Fibroblast of pulmonary artery (primary cell): ENCODE measurements at regions not wholly inside any gene's neighbourhood (a gene's known extent, or its start where the extent isn't known, plus 50 kb on each side); places are given as distances from the start of the nearest gene placed in this dataset.

ENCODE experiments used
- DNase-seq: peaks from one replicate; pipeline ENCODE4 v3.0.0-alpha.2; 2010; ENCODE audit warnings: low read depth
- H3K4me3 ChIP-seq: replicated peaks from 2 replicates; pipeline ENCODE4 v1.5.1; 2011; ENCODE audit warnings: low read depth, mild to moderate bottlenecking, control low read depth, low read length, moderate library complexity
- TF ChIP-seq, protein P1 (sequence below): IDR thresholded peaks from 2 replicates; pipeline ENCODE4 v1.5.1; 2011; ENCODE audit warnings: mild to moderate bottlenecking, control low read depth, low read length, inconsistent platforms; ENCODE audit errors: missing control alignments

GRCh38 chr3:18228060-18228459 is 197.1 kb downstream of the SATB1 start:
- TF ChIP-seq, protein P1, sequence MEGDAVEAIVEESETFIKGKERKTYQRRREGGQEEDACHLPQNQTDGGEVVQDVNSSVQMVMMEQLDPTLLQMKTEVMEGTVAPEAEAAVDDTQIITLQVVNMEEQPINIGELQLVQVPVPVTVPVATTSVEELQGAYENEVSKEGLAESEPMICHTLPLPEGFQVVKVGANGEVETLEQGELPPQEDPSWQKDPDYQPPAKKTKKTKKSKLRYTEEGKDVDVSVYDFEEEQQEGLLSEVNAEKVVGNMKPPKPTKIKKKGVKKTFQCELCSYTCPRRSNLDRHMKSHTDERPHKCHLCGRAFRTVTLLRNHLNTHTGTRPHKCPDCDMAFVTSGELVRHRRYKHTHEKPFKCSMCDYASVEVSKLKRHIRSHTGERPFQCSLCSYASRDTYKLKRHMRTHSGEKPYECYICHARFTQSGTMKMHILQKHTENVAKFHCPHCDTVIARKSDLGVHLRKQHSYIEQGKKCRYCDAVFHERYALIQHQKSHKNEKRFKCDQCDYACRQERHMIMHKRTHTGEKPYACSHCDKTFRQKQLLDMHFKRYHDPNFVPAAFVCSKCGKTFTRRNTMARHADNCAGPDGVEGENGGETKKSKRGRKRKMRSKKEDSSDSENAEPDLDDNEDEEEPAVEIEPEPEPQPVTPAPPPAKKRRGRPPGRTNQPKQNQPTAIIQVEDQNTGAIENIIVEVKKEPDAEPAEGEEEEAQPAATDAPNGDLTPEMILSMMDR = no peak
- DNase-seq = no peak
- H3K4me3 ChIP-seq = no peak overlapping the region

DNA sequence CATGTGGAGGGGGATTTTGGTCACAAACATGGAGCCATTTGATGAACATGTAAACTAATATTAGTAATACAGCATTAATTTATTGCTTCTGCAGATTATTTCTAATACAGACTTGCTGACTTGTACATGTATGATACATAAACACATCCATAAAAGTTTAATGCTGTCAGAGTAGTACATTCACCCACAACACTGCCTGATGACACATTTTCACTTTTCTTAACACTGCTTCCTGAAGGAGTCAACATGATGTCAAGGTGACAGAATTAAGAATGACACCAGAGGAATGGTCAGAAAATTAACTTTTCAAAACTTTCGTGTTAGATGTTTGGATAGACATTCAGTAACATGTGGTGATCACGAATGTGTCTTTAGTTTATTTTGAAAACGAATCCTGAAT is 199.4 kb downstream of the SATB1 start:
- TF ChIP-seq, protein P1 = no peak
- H3K4me3 ChIP-seq = no peak overlapping the region
- no peak for DNase-seq

GRCh38 chr3:18224426-18224825 is 200.7 kb downstream of the SATB1 start:
- TF ChIP-seq, protein P1 = no peak
- DNase-seq = no peak
- H3K4me3 ChIP-seq = no peak overlapping the region

GRCh38 chr3:18223974-18224373 is 201.2 kb downstream of the SATB1 start:
- TF ChIP-seq, protein P1 = no peak
- no peak for DNase-seq
- H3K4me3 ChIP-seq = no peak overlapping the region

- TF ChIP-seq, protein P1 = no peak
- no peak overlapping the region for H3K4me3 ChIP-seq
- no peak for DNase-seq
Measured at GRCh38 chr3:18223571-18223970, 201.6 kb downstream of the SATB1 start.

DNA sequence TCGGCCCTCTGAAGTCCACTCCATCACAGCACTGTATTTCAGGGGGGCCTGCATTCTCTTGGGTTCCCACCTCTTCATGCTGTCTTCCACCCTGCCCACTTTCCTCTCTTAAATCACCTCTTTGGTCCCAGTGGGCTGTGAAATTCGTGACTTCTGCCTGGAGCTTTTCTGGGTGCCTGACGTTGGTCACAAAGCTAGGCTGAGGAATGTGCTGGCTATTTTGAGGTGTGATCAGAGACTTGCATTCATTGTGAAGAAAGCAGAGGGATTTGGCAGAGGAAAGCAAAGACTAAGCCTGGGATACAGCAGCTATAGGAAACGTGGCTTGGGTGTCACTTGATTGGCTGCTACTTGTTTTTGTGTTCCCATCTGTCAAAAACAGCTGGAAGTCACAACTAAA is 202.5 kb downstream of the SATB1 start:
- H3K4me3 ChIP-seq = no peak overlapping the region
- TF ChIP-seq, protein P1 = no peak
- DNase-seq = no peak

DNA sequence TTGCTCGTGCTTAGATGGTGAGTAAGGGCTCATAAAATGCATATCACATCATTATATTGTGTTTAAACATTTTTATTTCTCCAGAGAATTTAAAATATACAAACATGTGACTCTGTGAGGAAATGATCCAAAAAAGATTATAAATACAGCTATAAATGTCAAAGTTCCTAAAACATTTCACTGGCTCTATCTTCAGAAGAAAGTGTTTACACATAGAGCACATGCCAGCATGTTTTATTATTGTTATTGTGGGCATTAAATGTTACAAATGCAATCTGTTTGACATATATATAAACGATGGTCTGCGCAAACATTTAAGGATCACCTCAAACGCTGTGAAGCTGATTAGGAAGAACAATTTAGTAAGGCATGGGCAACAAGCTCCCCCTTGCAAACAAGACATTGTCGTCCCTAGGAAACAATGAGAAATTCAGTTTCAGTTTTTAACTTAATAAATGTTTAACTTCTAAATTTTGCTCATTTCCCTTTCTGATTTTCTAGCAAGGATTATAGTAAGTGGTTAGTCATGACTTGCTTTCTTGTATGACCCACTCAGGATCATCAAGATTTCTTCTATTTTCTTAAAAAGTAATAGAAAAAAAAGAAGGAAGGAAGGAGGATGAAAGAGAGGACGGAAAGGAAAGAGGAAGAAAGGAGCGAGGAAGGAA is 207.5 kb downstream of the SATB1 start:
- TF ChIP-seq, protein P1 = no peak
- no peak overlapping the region for H3K4me3 ChIP-seq
- no peak for DNase-seq
